OCI-LY7 (cell line): ENCODE measurements at regions not wholly inside any gene's neighbourhood (a gene's known extent, or its start where the extent isn't known, plus 50 kb on each side); places are given as distances from the start of the nearest gene placed in this dataset.

Experiments
- BruUV-seq: library from RNA; stranded (reverse); fragments of 400-500 nt; replicated peaks from 2 replicates; lab custom pipeline; 2021; lab: Mats Ljungman, UMichigan
- CTCF ChIA-PET: fragments of 300-600 bp; sonication (Branson Sonifier 250); formaldehyde crosslinking; loops from one replicate; lab custom pipeline; 2022; ENCODE audit warnings: antibody characterized with exemption; ENCODE audit not compliant: unreplicated experiment; lab: Charles Lee
- POLR2A ChIA-PET: fragments of 300-600 bp; sonication (Branson Sonifier 250); formaldehyde crosslinking; loops from one replicate; lab custom pipeline; 2022; ENCODE audit warnings: antibody characterized with exemption; lab: Charles Lee
- DNase-seq: peaks from one replicate; pipeline ENCODE4 v3.0.0-alpha.2; 2015; ENCODE audit warnings: low spot score
- H2AFZ ChIP-seq: fragments of 200-600 bp; sonication (generic), shearing (Covaris generic); 2 replicates; pipeline ENCODE4 v1.6.1; 2014; ENCODE audit warnings: mild to moderate bottlenecking, antibody characterized with exemption, low read length, moderate library complexity
- H3K27ac ChIP-seq: fragments of 200-600 bp; sonication (generic); 2 replicates; pipeline ENCODE4 v1.5.1; 2014; ENCODE audit warnings: mixed run types, low read depth, mild to moderate bottlenecking, moderate library complexity, low read length, inconsistent platforms; ENCODE audit not compliant: poor library complexity, severe bottlenecking
- H3K36me3 ChIP-seq: fragments of 200-600 bp; sonication (generic); 2 replicates; pipeline ENCODE4 v1.6.1; 2014; ENCODE audit warnings: mild to moderate bottlenecking, antibody characterized with exemption, low read length, moderate library complexity, mixed read lengths; ENCODE audit not compliant: insufficient read depth
- H3K4me1 ChIP-seq: fragments of 200-600 bp; sonication (generic); 2 replicates; pipeline ENCODE4 v1.5.1; 2014; ENCODE audit warnings: mild to moderate bottlenecking, low read length; ENCODE audit not compliant: insufficient read depth, poor library complexity, severe bottlenecking
- H3K4me2 ChIP-seq: fragments of 200-600 bp; sonication (generic); 2 replicates; pipeline ENCODE4 v1.6.1; 2014; ENCODE audit warnings: mild to moderate bottlenecking, low read length
- H3K4me3 ChIP-seq: fragments of 200-600 bp; sonication (generic); 2 replicates; pipeline ENCODE4 v1.5.1; 2014; ENCODE audit warnings: mild to moderate bottlenecking, low read depth, low read length; ENCODE audit not compliant: poor library complexity, severe bottlenecking
- H3K79me2 ChIP-seq: fragments of 200-600 bp; sonication (generic); 2 replicates; pipeline ENCODE4 v1.6.1; 2016; ENCODE audit warnings: low read depth, mild to moderate bottlenecking, low read length, moderate library complexity, mixed read lengths; ENCODE audit not compliant: insufficient read depth
- H3K9me2 ChIP-seq: fragments of 200-600 bp; sonication (generic); 2 replicates; pipeline ENCODE4 v1.6.1; 2016; ENCODE audit warnings: mild to moderate bottlenecking, low read length, mixed read lengths; ENCODE audit not compliant: insufficient read depth
- H3K9me3 ChIP-seq: fragments of 200-600 bp; sonication (generic); 2 replicates; pipeline ENCODE4 v1.6.1; 2014; ENCODE audit warnings: mild to moderate bottlenecking, mixed run types, low read length, mixed read lengths
- H4K20me1 ChIP-seq: fragments of 200-600 bp; sonication (generic); 2 replicates; pipeline ENCODE4 v1.6.1; 2014; ENCODE audit warnings: mild to moderate bottlenecking, antibody characterized with exemption, low read length, moderate library complexity, mixed read lengths; ENCODE audit not compliant: insufficient read depth
- EZH2phosphoT487 ChIP-seq: fragments of 200-600 bp; sonication (generic); IDR thresholded peaks from 2 replicates; pipeline ENCODE4 v1.6.1; 2018; ENCODE audit warnings: low read depth, borderline replicate concordance, mild to moderate bottlenecking, mixed run types, antibody characterized with exemption, low read length, moderate library complexity, mixed read lengths
- intact Hi-C: fragments of 100-400 bp; cut with micrococcal nuclease; formaldehyde crosslinking; loops from one replicate; pipeline ENCODE4 v1.10.0; 2022; ENCODE audit not compliant: unreplicated experiment
- TF ChIP-seq, protein P1 (sequence below): fragments of 200-600 bp; sonication (generic); conservative IDR thresholded peaks from 2 replicates; pipeline ENCODE4 v1.5.1; 2014; ENCODE audit warnings: mild to moderate bottlenecking, antibody characterized with exemption, low read length, moderate library complexity, mixed read lengths

GRCh38 chr5:74040811-74041491 lies 415.0 kb downstream of the ARHGEF28 start:
- H3K4me2 ChIP-seq = no peak overlapping the region
- CTCF ChIA-PET = no interaction called here
- H2AFZ ChIP-seq = no peak overlapping the region
- no TSS peak for BruUV-seq
- TF ChIP-seq, protein P1, sequence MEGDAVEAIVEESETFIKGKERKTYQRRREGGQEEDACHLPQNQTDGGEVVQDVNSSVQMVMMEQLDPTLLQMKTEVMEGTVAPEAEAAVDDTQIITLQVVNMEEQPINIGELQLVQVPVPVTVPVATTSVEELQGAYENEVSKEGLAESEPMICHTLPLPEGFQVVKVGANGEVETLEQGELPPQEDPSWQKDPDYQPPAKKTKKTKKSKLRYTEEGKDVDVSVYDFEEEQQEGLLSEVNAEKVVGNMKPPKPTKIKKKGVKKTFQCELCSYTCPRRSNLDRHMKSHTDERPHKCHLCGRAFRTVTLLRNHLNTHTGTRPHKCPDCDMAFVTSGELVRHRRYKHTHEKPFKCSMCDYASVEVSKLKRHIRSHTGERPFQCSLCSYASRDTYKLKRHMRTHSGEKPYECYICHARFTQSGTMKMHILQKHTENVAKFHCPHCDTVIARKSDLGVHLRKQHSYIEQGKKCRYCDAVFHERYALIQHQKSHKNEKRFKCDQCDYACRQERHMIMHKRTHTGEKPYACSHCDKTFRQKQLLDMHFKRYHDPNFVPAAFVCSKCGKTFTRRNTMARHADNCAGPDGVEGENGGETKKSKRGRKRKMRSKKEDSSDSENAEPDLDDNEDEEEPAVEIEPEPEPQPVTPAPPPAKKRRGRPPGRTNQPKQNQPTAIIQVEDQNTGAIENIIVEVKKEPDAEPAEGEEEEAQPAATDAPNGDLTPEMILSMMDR = no peak
- TF ChIP-seq EZH2phosphoT487 = no peak
- no peaks in the 10 kb centered on the region for H3K9me2 ChIP-seq
- intact Hi-C loops = no loop called here
- no peaks in the 10 kb centered on the region for H3K79me2 ChIP-seq
- H4K20me1 ChIP-seq = no peaks in the 10 kb centered on the region
- POLR2A ChIA-PET = interaction anchor here (0.9 kb wide), 1 partner anchor 85 kb away, joined by 3 read pairs; no protein-coding TSS in a partner anchor
- no peaks in the 10 kb centered on the region for H3K4me1 ChIP-seq
- no peaks in the 10 kb centered on the region for H3K36me3 ChIP-seq
- DNase-seq = no peak
- no peak overlapping the region for H3K4me3 ChIP-seq
- no peak overlapping the region for H3K27ac ChIP-seq
- H3K9me3 ChIP-seq = no peaks in the 10 kb centered on the region

GRCh38 chr5:74040065-74040551 lies 414.1 kb downstream of the ARHGEF28 start:
- H3K36me3 ChIP-seq = no peaks in the 10 kb centered on the region
- BruUV-seq = no TSS peak
- no peak overlapping the region for H3K4me2 ChIP-seq
- no peak for DNase-seq
- no peaks in the 10 kb centered on the region for H4K20me1 ChIP-seq
- no peak overlapping the region for H2AFZ ChIP-seq
- intact Hi-C loops = no loop called here
- POLR2A ChIA-PET = no interaction called here
- H3K4me1 ChIP-seq = no peaks in the 10 kb centered on the region
- H3K4me3 ChIP-seq = no peak overlapping the region
- CTCF ChIA-PET = no interaction called here
- no peaks in the 10 kb centered on the region for H3K9me2 ChIP-seq
- TF ChIP-seq, protein P1 = no peak
- TF ChIP-seq EZH2phosphoT487 = no peak
- H3K9me3 ChIP-seq = no peaks in the 10 kb centered on the region
- no peaks in the 10 kb centered on the region for H3K79me2 ChIP-seq
- H3K27ac ChIP-seq = no peak overlapping the region

GRCh38 chr5:74037321-74037720 lies 411.3 kb downstream of the ARHGEF28 start:
- Histone ChIP-seq H4K20me1 (no peaks in the 10 kb centered on the region), H3K36me3 (no peaks in the 10 kb centered on the region), H3K4me3 (no peak overlapping the region), H2AFZ (no peak overlapping the region), H3K79me2 (no peaks in the 10 kb centered on the region), H3K9me2 (no peaks in the 10 kb centered on the region), H3K4me2 (no peak overlapping the region), H3K27ac (no peak overlapping the region), H3K9me3 (no peaks in the 10 kb centered on the region), H3K4me1 (no peaks in the 10 kb centered on the region)
- BruUV-seq = no TSS peak
- intact Hi-C loops = no loop called here
- CTCF ChIA-PET = no interaction called here
- TF ChIP-seq, protein P1 = no peak
- no peak for TF ChIP-seq EZH2phosphoT487
- no peak for DNase-seq
- POLR2A ChIA-PET = interaction anchor here (0.6 kb wide), 1 partner anchor 365 kb away, joined by 3 read pairs; no protein-coding TSS in a partner anchor
